ENCODE measurements at regions not wholly inside any gene's neighbourhood (a gene's known extent, or its start where the extent isn't known, plus 50 kb on each side); places are given as distances from the start of the nearest gene placed in this dataset.
"Not testable (repeated sequence)": the region's sequence is repeated elsewhere in the genome, so short reads cannot be mapped to it uniquely, and the experiment has no call there.

- Histone ChIP-seq H3K79me2 (ENCODE audit: insufficient read depth, low read length) (no peaks in the 10 kb centered on the region), H3K36me3 (ENCODE audit: insufficient read depth, low read length) (no peaks in the 10 kb centered on the region), H3K9me3 (ENCODE audit: insufficient read depth, low read depth, low read length) (no peaks in the 10 kb centered on the region), H3K4me2 (ENCODE audit: low read depth, low read length, poor library complexity, severe bottlenecking) (no peak overlapping the region), H3F3A (ENCODE audit: low read depth) (no peaks in the 10 kb centered on the region), H3K4me3 (ENCODE audit: low read length, poor library complexity, severe bottlenecking) (no peak overlapping the region), H3K9me2 (replicated peaks; ENCODE audit: low read depth, low read length) (no peaks in the 10 kb centered on the region), H2AFZ (ENCODE audit: low read length) (no peak overlapping the region), H3K27me3 (ENCODE audit: insufficient read depth, low read length, poor library complexity, severe bottlenecking) (no peaks in the 10 kb centered on the region), H4K20me1 (ENCODE audit: insufficient read depth, low read length, poor library complexity, severe bottlenecking) (no peaks in the 10 kb centered on the region), H3K9ac (ENCODE audit: low read depth, low read length, poor library complexity, severe bottlenecking) (no peak overlapping the region), H3K4me1 (ENCODE audit: insufficient read depth, low read length, poor library complexity, severe bottlenecking) (no peaks in the 10 kb centered on the region)
- TF ChIP-seq EZH2phosphoT487 (IDR thresholded peaks at IDR 0.05; ENCODE audit: borderline replicate concordance) (no peak), CTCF (conservative IDR thresholded peaks at IDR 0.05; ENCODE audit: low read length) (no peak)
Measured at GRCh38 chrX:1103360-1103759, 109.1 kb downstream of the CRLF2 start.

GRCh38 chrX:1102786-1103185 is 109.7 kb downstream of the CRLF2 start:
- TF ChIP-seq EZH2phosphoT487 (IDR thresholded peaks at IDR 0.05; ENCODE audit: borderline replicate concordance) (no peak), CTCF (conservative IDR thresholded peaks at IDR 0.05; ENCODE audit: low read length) (no peak)
- Histone ChIP-seq H3K4me3 (ENCODE audit: low read length, poor library complexity, severe bottlenecking) (no peak overlapping the region), H3F3A (ENCODE audit: low read depth) (no peaks in the 10 kb centered on the region), H3K27me3 (ENCODE audit: insufficient read depth, low read length, poor library complexity, severe bottlenecking) (no peaks in the 10 kb centered on the region), H4K20me1 (ENCODE audit: insufficient read depth, low read length, poor library complexity, severe bottlenecking) (no peaks in the 10 kb centered on the region), H3K4me1 (ENCODE audit: insufficient read depth, low read length, poor library complexity, severe bottlenecking) (no peaks in the 10 kb centered on the region), H3K9ac (ENCODE audit: low read depth, low read length, poor library complexity, severe bottlenecking) (no peak overlapping the region), H3K9me2 (replicated peaks; ENCODE audit: low read depth, low read length) (no peaks in the 10 kb centered on the region), H3K79me2 (ENCODE audit: insufficient read depth, low read length) (no peaks in the 10 kb centered on the region), H2AFZ (ENCODE audit: low read length) (no peak overlapping the region), H3K36me3 (ENCODE audit: insufficient read depth, low read length) (no peaks in the 10 kb centered on the region), H3K9me3 (ENCODE audit: insufficient read depth, low read depth, low read length) (no peaks in the 10 kb centered on the region), H3K4me2 (ENCODE audit: low read depth, low read length, poor library complexity, severe bottlenecking) (no peak overlapping the region)

- H3K9ac ChIP-seq (ENCODE audit: low read depth, low read length, poor library complexity, severe bottlenecking); H3F3A ChIP-seq (ENCODE audit: low read depth); H3K9me2 ChIP-seq (replicated peaks; ENCODE audit: low read depth, low read length); H2AFZ ChIP-seq (ENCODE audit: low read length); H4K20me1 ChIP-seq (ENCODE audit: insufficient read depth, low read length, poor library complexity, severe bottlenecking); H3K9me3 ChIP-seq (ENCODE audit: insufficient read depth, low read depth, low read length); H3K36me3 ChIP-seq (ENCODE audit: insufficient read depth, low read length); H3K4me1 ChIP-seq (ENCODE audit: insufficient read depth, low read length, poor library complexity, severe bottlenecking); H3K4me3 ChIP-seq (ENCODE audit: low read length, poor library complexity, severe bottlenecking); H3K27me3 ChIP-seq (ENCODE audit: insufficient read depth, low read length, poor library complexity, severe bottlenecking); H3K4me2 ChIP-seq (ENCODE audit: low read depth, low read length, poor library complexity, severe bottlenecking); H3K79me2 ChIP-seq (ENCODE audit: insufficient read depth, low read length): not testable (repeated sequence)
Measured at GRCh38 chrX:1102221-1102620, 110.2 kb downstream of the CRLF2 start.

GRCh38 chrX:1099146-1099770 is 113.2 kb downstream of the CRLF2 start:
- H3K4me2 ChIP-seq (ENCODE audit: low read depth, low read length, poor library complexity, severe bottlenecking): no peak overlapping the region
- TF ChIP-seq EZH2phosphoT487 (IDR thresholded peaks at IDR 0.05; ENCODE audit: borderline replicate concordance) (no peak), CTCF (conservative IDR thresholded peaks at IDR 0.05; ENCODE audit: low read length) (no peak)
- H3K79me2 ChIP-seq (ENCODE audit: insufficient read depth, low read length): no peaks in the 10 kb centered on the region
- no peaks in the 10 kb centered on the region for H3K36me3 ChIP-seq (ENCODE audit: insufficient read depth, low read length)
- no peak overlapping the region for H2AFZ ChIP-seq (ENCODE audit: low read length)
- no peaks in the 10 kb centered on the region for H3K4me1 ChIP-seq (ENCODE audit: insufficient read depth, low read length, poor library complexity, severe bottlenecking)
- no peak overlapping the region for H3K4me3 ChIP-seq (ENCODE audit: low read length, poor library complexity, severe bottlenecking)
- H3F3A ChIP-seq (ENCODE audit: low read depth): no peaks in the 10 kb centered on the region
- H3K27me3 ChIP-seq (ENCODE audit: insufficient read depth, low read length, poor library complexity, severe bottlenecking): no peaks in the 10 kb centered on the region
- H3K9ac ChIP-seq (ENCODE audit: low read depth, low read length, poor library complexity, severe bottlenecking): no peak overlapping the region
- H3K9me3 ChIP-seq (ENCODE audit: insufficient read depth, low read depth, low read length): no peaks in the 10 kb centered on the region
- H4K20me1 ChIP-seq (ENCODE audit: insufficient read depth, low read length, poor library complexity, severe bottlenecking): no peaks in the 10 kb centered on the region
- H3K9me2 ChIP-seq (replicated peaks; ENCODE audit: low read depth, low read length): no peaks in the 10 kb centered on the region

Data from Loucy (cell line).